ENCODE measurements at regions not wholly inside any gene's neighbourhood (a gene's known extent, or its start where the extent isn't known, plus 50 kb on each side); places are given as distances from the start of the nearest gene placed in this dataset.

DNA sequence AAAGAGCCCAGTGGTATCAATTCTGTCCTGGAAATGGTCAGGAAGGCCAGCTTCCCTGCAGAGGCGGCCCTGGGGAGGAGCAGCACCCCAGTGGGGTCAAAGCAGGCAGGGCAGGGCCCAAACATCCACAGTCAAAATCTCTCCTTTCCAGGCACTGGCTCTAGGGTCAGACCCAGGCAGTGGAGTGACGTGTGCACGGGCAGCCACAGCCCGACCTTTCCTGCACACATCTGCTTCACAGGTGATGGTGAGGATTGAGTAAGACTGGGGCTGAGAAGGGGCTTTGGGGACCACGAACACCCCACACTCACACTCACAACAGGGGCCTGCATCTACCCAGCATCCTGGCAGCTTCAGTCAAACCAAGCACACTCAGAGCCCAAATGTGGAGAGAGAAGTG lies 97.8 kb upstream of the GLI2 start:
- TF ChIP-seq, protein P1, sequence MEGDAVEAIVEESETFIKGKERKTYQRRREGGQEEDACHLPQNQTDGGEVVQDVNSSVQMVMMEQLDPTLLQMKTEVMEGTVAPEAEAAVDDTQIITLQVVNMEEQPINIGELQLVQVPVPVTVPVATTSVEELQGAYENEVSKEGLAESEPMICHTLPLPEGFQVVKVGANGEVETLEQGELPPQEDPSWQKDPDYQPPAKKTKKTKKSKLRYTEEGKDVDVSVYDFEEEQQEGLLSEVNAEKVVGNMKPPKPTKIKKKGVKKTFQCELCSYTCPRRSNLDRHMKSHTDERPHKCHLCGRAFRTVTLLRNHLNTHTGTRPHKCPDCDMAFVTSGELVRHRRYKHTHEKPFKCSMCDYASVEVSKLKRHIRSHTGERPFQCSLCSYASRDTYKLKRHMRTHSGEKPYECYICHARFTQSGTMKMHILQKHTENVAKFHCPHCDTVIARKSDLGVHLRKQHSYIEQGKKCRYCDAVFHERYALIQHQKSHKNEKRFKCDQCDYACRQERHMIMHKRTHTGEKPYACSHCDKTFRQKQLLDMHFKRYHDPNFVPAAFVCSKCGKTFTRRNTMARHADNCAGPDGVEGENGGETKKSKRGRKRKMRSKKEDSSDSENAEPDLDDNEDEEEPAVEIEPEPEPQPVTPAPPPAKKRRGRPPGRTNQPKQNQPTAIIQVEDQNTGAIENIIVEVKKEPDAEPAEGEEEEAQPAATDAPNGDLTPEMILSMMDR (IDR thresholded peaks at IDR 0.05 in 2 of 3, conservative IDR thresholded peaks at IDR 0.05 in 1 of 3; ENCODE audit: control insufficient read depth in 2 of 3, extremely low read depth in 1 of 3, insufficient read depth in 1 of 3, low read depth in 3 of 3, low read length in 3 of 3): no peak
- TF ChIP-seq, protein P2, sequence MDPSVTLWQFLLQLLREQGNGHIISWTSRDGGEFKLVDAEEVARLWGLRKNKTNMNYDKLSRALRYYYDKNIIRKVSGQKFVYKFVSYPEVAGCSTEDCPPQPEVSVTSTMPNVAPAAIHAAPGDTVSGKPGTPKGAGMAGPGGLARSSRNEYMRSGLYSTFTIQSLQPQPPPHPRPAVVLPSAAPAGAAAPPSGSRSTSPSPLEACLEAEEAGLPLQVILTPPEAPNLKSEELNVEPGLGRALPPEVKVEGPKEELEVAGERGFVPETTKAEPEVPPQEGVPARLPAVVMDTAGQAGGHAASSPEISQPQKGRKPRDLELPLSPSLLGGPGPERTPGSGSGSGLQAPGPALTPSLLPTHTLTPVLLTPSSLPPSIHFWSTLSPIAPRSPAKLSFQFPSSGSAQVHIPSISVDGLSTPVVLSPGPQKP (IDR thresholded peaks at IDR 0.05; ENCODE audit: low read depth, low read length): no peak
- TF ChIP-seq SP1 (IDR thresholded peaks at IDR 0.05; ENCODE audit: low read depth, low read length): no peak
- no peak for TF ChIP-seq NBN (IDR thresholded peaks at IDR 0.05)
- no peak for TF ChIP-seq BACH1 (IDR thresholded peaks at IDR 0.05; ENCODE audit: borderline replicate concordance)
- no peak for TF ChIP-seq HCFC1 (IDR thresholded peaks at IDR 0.05; ENCODE audit: low read length)
- TF ChIP-seq, protein P3, sequence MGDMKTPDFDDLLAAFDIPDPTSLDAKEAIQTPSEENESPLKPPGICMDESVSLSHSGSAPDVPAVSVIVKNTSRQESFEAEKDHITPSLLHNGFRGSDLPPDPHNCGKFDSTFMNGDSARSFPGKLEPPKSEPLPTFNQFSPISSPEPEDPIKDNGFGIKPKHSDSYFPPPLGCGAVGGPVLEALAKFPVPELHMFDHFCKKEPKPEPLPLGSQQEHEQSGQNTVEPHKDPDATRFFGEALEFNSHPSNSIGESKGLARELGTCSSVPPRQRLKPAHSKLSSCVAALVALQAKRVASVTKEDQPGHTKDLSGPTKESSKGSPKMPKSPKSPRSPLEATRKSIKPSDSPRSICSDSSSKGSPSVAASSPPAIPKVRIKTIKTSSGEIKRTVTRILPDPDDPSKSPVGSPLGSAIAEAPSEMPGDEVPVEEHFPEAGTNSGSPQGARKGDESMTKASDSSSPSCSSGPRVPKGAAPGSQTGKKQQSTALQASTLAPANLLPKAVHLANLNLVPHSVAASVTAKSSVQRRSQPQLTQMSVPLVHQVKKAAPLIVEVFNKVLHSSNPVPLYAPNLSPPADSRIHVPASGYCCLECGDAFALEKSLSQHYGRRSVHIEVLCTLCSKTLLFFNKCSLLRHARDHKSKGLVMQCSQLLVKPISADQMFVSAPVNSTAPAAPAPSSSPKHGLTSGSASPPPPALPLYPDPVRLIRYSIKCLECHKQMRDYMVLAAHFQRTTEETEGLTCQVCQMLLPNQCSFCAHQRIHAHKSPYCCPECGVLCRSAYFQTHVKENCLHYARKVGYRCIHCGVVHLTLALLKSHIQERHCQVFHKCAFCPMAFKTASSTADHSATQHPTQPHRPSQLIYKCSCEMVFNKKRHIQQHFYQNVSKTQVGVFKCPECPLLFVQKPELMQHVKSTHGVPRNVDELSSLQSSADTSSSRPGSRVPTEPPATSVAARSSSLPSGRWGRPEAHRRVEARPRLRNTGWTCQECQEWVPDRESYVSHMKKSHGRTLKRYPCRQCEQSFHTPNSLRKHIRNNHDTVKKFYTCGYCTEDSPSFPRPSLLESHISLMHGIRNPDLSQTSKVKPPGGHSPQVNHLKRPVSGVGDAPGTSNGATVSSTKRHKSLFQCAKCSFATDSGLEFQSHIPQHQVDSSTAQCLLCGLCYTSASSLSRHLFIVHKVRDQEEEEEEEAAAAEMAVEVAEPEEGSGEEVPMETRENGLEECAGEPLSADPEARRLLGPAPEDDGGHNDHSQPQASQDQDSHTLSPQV (IDR thresholded peaks at IDR 0.05): no peak
- TF ChIP-seq POLR2AphosphoS5 (IDR thresholded peaks at IDR 0.05; ENCODE audit: low read length): no peak
- TF ChIP-seq, protein P4, sequence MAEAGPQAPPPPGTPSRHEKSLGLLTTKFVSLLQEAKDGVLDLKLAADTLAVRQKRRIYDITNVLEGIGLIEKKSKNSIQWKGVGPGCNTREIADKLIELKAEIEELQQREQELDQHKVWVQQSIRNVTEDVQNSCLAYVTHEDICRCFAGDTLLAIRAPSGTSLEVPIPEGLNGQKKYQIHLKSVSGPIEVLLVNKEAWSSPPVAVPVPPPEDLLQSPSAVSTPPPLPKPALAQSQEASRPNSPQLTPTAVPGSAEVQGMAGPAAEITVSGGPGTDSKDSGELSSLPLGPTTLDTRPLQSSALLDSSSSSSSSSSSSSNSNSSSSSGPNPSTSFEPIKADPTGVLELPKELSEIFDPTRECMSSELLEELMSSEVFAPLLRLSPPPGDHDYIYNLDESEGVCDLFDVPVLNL (IDR thresholded peaks at IDR 0.05; ENCODE audit: low read depth, low read length): no peak
- TF ChIP-seq, protein P5, sequence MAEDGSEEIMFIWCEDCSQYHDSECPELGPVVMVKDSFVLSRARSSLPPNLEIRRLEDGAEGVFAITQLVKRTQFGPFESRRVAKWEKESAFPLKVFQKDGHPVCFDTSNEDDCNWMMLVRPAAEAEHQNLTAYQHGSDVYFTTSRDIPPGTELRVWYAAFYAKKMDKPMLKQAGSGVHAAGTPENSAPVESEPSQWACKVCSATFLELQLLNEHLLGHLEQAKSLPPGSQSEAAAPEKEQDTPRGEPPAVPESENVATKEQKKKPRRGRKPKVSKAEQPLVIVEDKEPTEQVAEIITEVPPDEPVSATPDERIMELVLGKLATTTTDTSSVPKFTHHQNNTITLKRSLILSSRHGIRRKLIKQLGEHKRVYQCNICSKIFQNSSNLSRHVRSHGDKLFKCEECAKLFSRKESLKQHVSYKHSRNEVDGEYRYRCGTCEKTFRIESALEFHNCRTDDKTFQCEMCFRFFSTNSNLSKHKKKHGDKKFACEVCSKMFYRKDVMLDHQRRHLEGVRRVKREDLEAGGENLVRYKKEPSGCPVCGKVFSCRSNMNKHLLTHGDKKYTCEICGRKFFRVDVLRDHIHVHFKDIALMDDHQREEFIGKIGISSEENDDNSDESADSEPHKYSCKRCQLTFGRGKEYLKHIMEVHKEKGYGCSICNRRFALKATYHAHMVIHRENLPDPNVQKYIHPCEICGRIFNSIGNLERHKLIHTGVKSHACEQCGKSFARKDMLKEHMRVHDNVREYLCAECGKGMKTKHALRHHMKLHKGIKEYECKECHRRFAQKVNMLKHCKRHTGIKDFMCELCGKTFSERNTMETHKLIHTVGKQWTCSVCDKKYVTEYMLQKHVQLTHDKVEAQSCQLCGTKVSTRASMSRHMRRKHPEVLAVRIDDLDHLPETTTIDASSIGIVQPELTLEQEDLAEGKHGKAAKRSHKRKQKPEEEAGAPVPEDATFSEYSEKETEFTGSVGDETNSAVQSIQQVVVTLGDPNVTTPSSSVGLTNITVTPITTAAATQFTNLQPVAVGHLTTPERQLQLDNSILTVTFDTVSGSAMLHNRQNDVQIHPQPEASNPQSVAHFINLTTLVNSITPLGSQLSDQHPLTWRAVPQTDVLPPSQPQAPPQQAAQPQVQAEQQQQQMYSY (CRISPR knock-in tag; IDR thresholded peaks at IDR 0.05): no peak

Measured in GM12878 (cell line).